Activated T-cell treated with anti-CD3 and anti-CD28 coated beads, Interleukin-2, amount 50 U/mL, for 4 hours (primary cell): ENCODE measurements at regions not wholly inside any gene's neighbourhood (a gene's known extent, or its start where the extent isn't known, plus 50 kb on each side); places are given as distances from the start of the nearest gene placed in this dataset.

Experiments
- ATAC-seq, 2 donors: fragments of 200-7000 bp; cut with Tn5 transposase; one replicate each; pipeline ENCODE4 v1.10.0; 2021
- DNase-seq: peaks from one replicate; pipeline ENCODE4 v3.0.0-alpha.2; 2020
- H3K27me3 Mint-ChIP-seq: one replicate; pipeline ENCODE4 v1.8.0; 2021; ENCODE audit warnings: low read depth, mixed read lengths
- H3K36me3 Mint-ChIP-seq: one replicate; pipeline ENCODE4 v1.8.0; 2022; ENCODE audit warnings: mixed read lengths; ENCODE audit not compliant: insufficient read depth
- H3K4me1 Mint-ChIP-seq: one replicate; pipeline ENCODE4 v1.8.0; 2021; ENCODE audit warnings: low read depth, mixed read lengths
- H3K4me3 Mint-ChIP-seq: one replicate; pipeline ENCODE4 v1.8.0; 2021; ENCODE audit warnings: mild to moderate bottlenecking, moderate library complexity, mixed read lengths
- H3K9me3 Mint-ChIP-seq: one replicate; pipeline ENCODE4 v1.8.0; 2021; ENCODE audit warnings: mixed read lengths

GRCh38 chrX:40169193-40170101 is 71.7 kb upstream of the BCOR start:
- DNase-seq (peak; percentile 77), ATAC-seq (peak; percentile 47 to 51)
- Mint-ChIP-seq H3K36me3 (peaks cover 6% of the 10 kb centered on the region), H3K27me3 (no peaks in the 10 kb centered on the region), H3K9me3 (no peaks in the 10 kb centered on the region), H3K4me1 (peaks cover 53% of the 10 kb centered on the region), H3K4me3 (peak overlapping the region; percentile 89)

GRCh38 chrX:40168480-40169011 is 70.8 kb upstream of the BCOR start:
- no peak for DNase-seq
- peak overlapping the region; percentile 72 for H3K4me3 Mint-ChIP-seq
- peaks cover 6% of the 10 kb centered on the region for H3K36me3 Mint-ChIP-seq

GRCh38 chrX:40167850-40168479 is 70.2 kb upstream of the BCOR start:
- peak overlapping the region; percentile 72 for H3K4me3 Mint-ChIP-seq
- no peaks in the 10 kb centered on the region for H3K27me3 Mint-ChIP-seq
- H3K9me3 Mint-ChIP-seq, result no peaks in the 10 kb centered on the region
- no peak for ATAC-seq
- no peak for DNase-seq
- peaks cover 6% of the 10 kb centered on the region for H3K36me3 Mint-ChIP-seq
- peaks cover 43% of the 10 kb centered on the region for H3K4me1 Mint-ChIP-seq

More at GRCh38 chrX:40168480-40169011, 70.8 kb upstream of the BCOR start:
- Mint-ChIP-seq H3K4me1 (peaks cover 49% of the 10 kb centered on the region), H3K9me3 (no peaks in the 10 kb centered on the region), H3K27me3 (no peaks in the 10 kb centered on the region)
- no peak for ATAC-seq

- ATAC-seq, result no peak
- H3K4me3 Mint-ChIP-seq, result peak overlapping the region; percentile 72
- H3K9me3 Mint-ChIP-seq, result no peaks in the 10 kb centered on the region
- no peaks in the 10 kb centered on the region for H3K27me3 Mint-ChIP-seq
- H3K4me1 Mint-ChIP-seq, result peaks cover 43% of the 10 kb centered on the region
- H3K36me3 Mint-ChIP-seq, result peaks cover 6% of the 10 kb centered on the region
- no peak for DNase-seq
Measured at GRCh38 chrX:40167233-40167849, 69.6 kb upstream of the BCOR start.

GRCh38 chrX:40166582-40166981 is 68.8 kb upstream of the BCOR start:
- ATAC-seq (no peak), DNase-seq (no peak)
- H3K4me3 Mint-ChIP-seq, result peak overlapping the region; percentile 72
- H3K27me3 Mint-ChIP-seq, result no peaks in the 10 kb centered on the region
- H3K36me3 Mint-ChIP-seq, result peaks cover 6% of the 10 kb centered on the region
- H3K4me1 Mint-ChIP-seq, result peaks cover 40% of the 10 kb centered on the region
- H3K9me3 Mint-ChIP-seq, result no peaks in the 10 kb centered on the region

GRCh38 chrX:40165861-40166260 is 68.1 kb upstream of the BCOR start:
- no peak for ATAC-seq
- Mint-ChIP-seq H3K4me1 (peaks cover 34% of the 10 kb centered on the region), H3K9me3 (no peaks in the 10 kb centered on the region), H3K27me3 (no peaks in the 10 kb centered on the region), H3K36me3 (peaks cover 6% of the 10 kb centered on the region), H3K4me3 (no peak overlapping the region)
- no peak for DNase-seq

GRCh38 chrX:40165206-40165605 is 67.4 kb upstream of the BCOR start:
- Mint-ChIP-seq H3K27me3 (no peaks in the 10 kb centered on the region), H3K4me3 (no peak overlapping the region), H3K4me1 (peaks cover 30% of the 10 kb centered on the region), H3K36me3 (peaks cover 6% of the 10 kb centered on the region), H3K9me3 (no peaks in the 10 kb centered on the region)
- no peak for ATAC-seq
- DNase-seq, result no peak

- no peak for ATAC-seq
- H3K4me3 Mint-ChIP-seq, result no peak overlapping the region
Measured at GRCh38 chrX:40164751-40165150, 67.0 kb upstream of the BCOR start.

GRCh38 chrX:40158036-40158706 is 60.4 kb upstream of the BCOR start:
- no peaks in the 10 kb centered on the region for H3K9me3 Mint-ChIP-seq
- H3K4me1 Mint-ChIP-seq, result peaks cover 16% of the 10 kb centered on the region
- ATAC-seq (peak; percentile 58 to 69), DNase-seq (no peak)
- no peaks in the 10 kb centered on the region for H3K27me3 Mint-ChIP-seq
- H3K36me3 Mint-ChIP-seq, result no peaks in the 10 kb centered on the region
- peak overlapping the region; percentile 75 for H3K4me3 Mint-ChIP-seq

More at GRCh38 chrX:40164751-40165150, 67.0 kb upstream of the BCOR start:
- H3K4me1 Mint-ChIP-seq, result peaks cover 27% of the 10 kb centered on the region
- no peaks in the 10 kb centered on the region for H3K27me3 Mint-ChIP-seq
- DNase-seq, result no peak
- peaks cover 6% of the 10 kb centered on the region for H3K36me3 Mint-ChIP-seq
- H3K9me3 Mint-ChIP-seq, result no peaks in the 10 kb centered on the region

- no peak for ATAC-seq
- H3K4me3 Mint-ChIP-seq, result peak overlapping the region; percentile 47
- peaks cover 15% of the 10 kb centered on the region for H3K4me1 Mint-ChIP-seq
- no peak for DNase-seq
- no peaks in the 10 kb centered on the region for H3K9me3 Mint-ChIP-seq
- no peaks in the 10 kb centered on the region for H3K36me3 Mint-ChIP-seq
- H3K27me3 Mint-ChIP-seq, result no peaks in the 10 kb centered on the region
Measured at GRCh38 chrX:40157228-40158035, 59.7 kb upstream of the BCOR start.

- DNase-seq (no peak), ATAC-seq (no peak)
- Mint-ChIP-seq H3K4me3 (peak overlapping the region; percentile 47), H3K9me3 (no peaks in the 10 kb centered on the region), H3K4me1 (peaks cover 14% of the 10 kb centered on the region), H3K36me3 (no peaks in the 10 kb centered on the region), H3K27me3 (no peaks in the 10 kb centered on the region)
Measured at GRCh38 chrX:40156470-40157227, 58.9 kb upstream of the BCOR start.

- H3K27me3 Mint-ChIP-seq, result no peaks in the 10 kb centered on the region
- H3K4me1 Mint-ChIP-seq, result peaks cover 14% of the 10 kb centered on the region
- ATAC-seq (no peak), DNase-seq (no peak)
- no peaks in the 10 kb centered on the region for H3K36me3 Mint-ChIP-seq
- no peaks in the 10 kb centered on the region for H3K9me3 Mint-ChIP-seq
- H3K4me3 Mint-ChIP-seq, result peak overlapping the region; percentile 80
Measured at GRCh38 chrX:40155589-40156469, 58.1 kb upstream of the BCOR start.
